A673 (cell line): ENCODE measurements at regions not wholly inside any gene's neighbourhood (a gene's known extent, or its start where the extent isn't known, plus 50 kb on each side); places are given as distances from the start of the nearest gene placed in this dataset.

Experiments used
- BruUV-seq: library from RNA; stranded (reverse); fragments of 400-500 nt; replicated peaks from 2 replicates; lab custom pipeline; 2021; lab: Mats Ljungman, UMichigan
- CTCF ChIA-PET: fragments of 300-600 bp; sonication (Branson Sonifier 250); formaldehyde crosslinking; loops from one replicate; lab custom pipeline; 2022; ENCODE audit warnings: antibody characterized with exemption; lab: Charles Lee
- POLR2A ChIA-PET: fragments of 300-600 bp; sonication (Branson Sonifier 250); formaldehyde crosslinking; loops from one replicate; lab custom pipeline; 2022; ENCODE audit warnings: antibody characterized with exemption; ENCODE audit not compliant: low non-redundant PET; lab: Charles Lee
- DNase-seq: peaks from one replicate; pipeline ENCODE4 v3.0.0-alpha.2; 2015; ENCODE audit warnings: low spot score
- H3K27ac ChIP-seq: fragments of 200-600 bp; sonication (generic); 2 replicates; pipeline ENCODE4 v1.5.1; 2016; ENCODE audit warnings: mixed run types, low read depth, mild to moderate bottlenecking, mixed read lengths, antibody characterized with exemption, low read length; ENCODE audit not compliant: poor library complexity, severe bottlenecking
- H3K27me3 ChIP-seq: fragments of 200-600 bp; sonication (generic); replicated peaks from 2 replicates; pipeline ENCODE4 v1.6.1; 2017; ENCODE audit warnings: mixed run types, low read depth, mild to moderate bottlenecking, mixed read lengths, antibody characterized with exemption, low read length; ENCODE audit not compliant: insufficient read depth, poor library complexity
- H3K36me3 ChIP-seq: fragments of 200-600 bp; sonication (generic); 2 replicates; pipeline ENCODE4 v1.6.1; 2016; ENCODE audit warnings: mixed run types, mild to moderate bottlenecking, mixed read lengths, antibody characterized with exemption, low read length; ENCODE audit not compliant: insufficient read depth, poor library complexity, severe bottlenecking
- H3K4me1 ChIP-seq: fragments of 200-600 bp; sonication (generic); 2 replicates; pipeline ENCODE4 v1.6.1; 2017; ENCODE audit warnings: mixed run types, mild to moderate bottlenecking, mixed read lengths, antibody characterized with exemption, low read length; ENCODE audit not compliant: insufficient read depth, poor library complexity, severe bottlenecking
- H3K4me3 ChIP-seq: fragments of 200-600 bp; sonication (generic); 2 replicates; pipeline ENCODE4 v1.5.1; 2016; ENCODE audit warnings: low read depth, mixed run types, mild to moderate bottlenecking, mixed read lengths, low read length; ENCODE audit not compliant: poor library complexity, severe bottlenecking
- H3K9me3 ChIP-seq: fragments of 200-600 bp; sonication (generic); 2 replicates; pipeline ENCODE4 v1.6.1; 2016; ENCODE audit warnings: mixed run types, low read depth, mild to moderate bottlenecking, mixed read lengths, antibody characterized with exemption, low read length; ENCODE audit not compliant: poor library complexity, severe bottlenecking
- EZH2 ChIP-seq: fragments of 200-600 bp; sonication (generic); IDR thresholded peaks from 2 replicates; pipeline ENCODE4 v1.6.1; 2017; ENCODE audit warnings: borderline replicate concordance, low read depth, mild to moderate bottlenecking, mixed read lengths, antibody characterized with exemption, low read length; ENCODE audit not compliant: poor library complexity, severe bottlenecking
- intact Hi-C: fragments of 100-400 bp; cut with micrococcal nuclease; formaldehyde crosslinking; loops from one replicate; pipeline ENCODE4 v1.10.0; 2022; ENCODE audit not compliant: unreplicated experiment
- TF ChIP-seq, protein P1 (sequence below): fragments of 300-800, 200-600 bp; sonication (generic); conservative IDR thresholded peaks from 2 replicates; pipeline ENCODE4 v1.5.1; 2017; ENCODE audit warnings: low read depth, mild to moderate bottlenecking, antibody characterized with exemption, low read length, moderate library complexity, mixed read lengths

DNA sequence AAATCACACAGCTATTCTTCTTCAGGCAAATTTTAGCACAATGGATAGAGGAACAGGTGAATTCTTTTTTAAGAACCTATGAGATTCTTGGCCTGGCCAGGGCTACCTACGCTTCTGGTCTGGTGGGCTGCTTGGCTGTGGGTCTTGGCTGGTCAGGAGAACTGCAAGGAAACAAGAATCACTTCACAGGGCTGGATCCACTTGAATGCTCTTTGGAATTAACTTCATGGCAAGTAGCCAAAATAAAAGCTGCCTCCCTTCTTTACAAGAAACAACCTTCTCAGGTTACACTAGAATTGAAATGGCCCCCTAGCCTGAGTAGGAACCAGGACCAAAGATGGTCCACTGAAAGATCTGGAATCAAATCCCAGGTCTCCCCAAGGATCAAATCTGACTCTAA lies 519.1 kb downstream of the IQCM start:
- peak; percentile 65 for DNase-seq
- no peak for TF ChIP-seq EZH2
- TF ChIP-seq, protein P1, sequence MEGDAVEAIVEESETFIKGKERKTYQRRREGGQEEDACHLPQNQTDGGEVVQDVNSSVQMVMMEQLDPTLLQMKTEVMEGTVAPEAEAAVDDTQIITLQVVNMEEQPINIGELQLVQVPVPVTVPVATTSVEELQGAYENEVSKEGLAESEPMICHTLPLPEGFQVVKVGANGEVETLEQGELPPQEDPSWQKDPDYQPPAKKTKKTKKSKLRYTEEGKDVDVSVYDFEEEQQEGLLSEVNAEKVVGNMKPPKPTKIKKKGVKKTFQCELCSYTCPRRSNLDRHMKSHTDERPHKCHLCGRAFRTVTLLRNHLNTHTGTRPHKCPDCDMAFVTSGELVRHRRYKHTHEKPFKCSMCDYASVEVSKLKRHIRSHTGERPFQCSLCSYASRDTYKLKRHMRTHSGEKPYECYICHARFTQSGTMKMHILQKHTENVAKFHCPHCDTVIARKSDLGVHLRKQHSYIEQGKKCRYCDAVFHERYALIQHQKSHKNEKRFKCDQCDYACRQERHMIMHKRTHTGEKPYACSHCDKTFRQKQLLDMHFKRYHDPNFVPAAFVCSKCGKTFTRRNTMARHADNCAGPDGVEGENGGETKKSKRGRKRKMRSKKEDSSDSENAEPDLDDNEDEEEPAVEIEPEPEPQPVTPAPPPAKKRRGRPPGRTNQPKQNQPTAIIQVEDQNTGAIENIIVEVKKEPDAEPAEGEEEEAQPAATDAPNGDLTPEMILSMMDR, result no peak
- Histone ChIP-seq H3K27me3 (no peaks in the 10 kb centered on the region), H3K4me3 (no peak overlapping the region), H3K36me3 (no peaks in the 10 kb centered on the region), H3K27ac (no peak overlapping the region), H3K4me1 (peaks cover 18% of the 10 kb centered on the region), H3K9me3 (no peaks in the 10 kb centered on the region)
- intact Hi-C loops, result no loop called here
- no TSS peak for BruUV-seq
- ChIA-PET CTCF (no interaction called here), POLR2A (interaction anchor here (0.6 kb wide), 1 partner anchor 1148 kb away, joined by 3 read pairs; no protein-coding TSS in a partner anchor)

DNA sequence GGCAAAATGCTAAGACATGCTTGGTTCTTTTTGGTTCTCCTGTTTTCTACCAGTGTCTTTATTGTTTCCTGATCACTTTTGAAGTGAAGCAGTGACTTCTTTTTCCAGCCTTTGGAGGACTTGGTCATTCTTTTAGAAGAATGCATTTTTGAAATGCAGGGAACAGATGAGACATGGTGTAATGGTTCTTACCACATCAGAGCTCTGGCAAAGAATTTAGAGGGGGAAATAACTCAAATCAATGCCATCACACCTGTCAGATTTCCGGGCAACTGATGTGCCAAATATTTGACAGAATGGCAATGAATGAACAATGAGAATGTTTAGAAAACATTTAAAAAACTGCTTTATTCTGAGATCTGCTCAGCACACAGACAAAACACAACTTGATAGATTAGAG lies 519.6 kb downstream of the IQCM start:
- ChIA-PET POLR2A (interaction anchor here (0.6 kb wide), 1 partner anchor 1148 kb away, joined by 3 read pairs; no protein-coding TSS in a partner anchor), CTCF (no interaction called here)
- intact Hi-C loops, result no loop called here
- no peak overlapping the region for H3K4me3 ChIP-seq
- no peak for DNase-seq
- H3K27me3 ChIP-seq, result no peaks in the 10 kb centered on the region
- no peaks in the 10 kb centered on the region for H3K36me3 ChIP-seq
- TF ChIP-seq, protein P1, result no peak
- peaks cover 18% of the 10 kb centered on the region for H3K4me1 ChIP-seq
- H3K9me3 ChIP-seq, result no peaks in the 10 kb centered on the region
- no peak overlapping the region for H3K27ac ChIP-seq
- BruUV-seq, result no TSS peak

DNA sequence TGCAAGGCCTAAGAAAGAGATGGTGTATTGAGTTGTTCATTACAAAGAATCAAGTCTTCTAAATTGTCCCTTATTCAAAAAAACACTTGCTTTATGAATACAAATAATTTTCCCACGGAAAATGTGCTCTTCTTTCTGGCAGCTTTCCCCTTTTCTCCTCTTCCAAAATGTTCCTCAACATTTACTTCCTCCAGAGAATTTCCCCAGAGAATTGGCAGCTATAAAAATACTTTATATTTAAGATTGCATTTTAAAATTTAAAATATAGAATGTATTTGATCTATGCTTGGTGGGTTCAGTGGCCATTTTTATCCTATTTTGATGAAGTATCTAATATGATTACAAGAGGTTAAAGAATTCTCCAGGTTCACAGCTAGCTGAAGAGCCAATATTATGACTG lies 521.0 kb downstream of the IQCM start:
- BruUV-seq, result no TSS peak
- H3K4me1 ChIP-seq, result peaks cover 18% of the 10 kb centered on the region
- no peak overlapping the region for H3K27ac ChIP-seq
- no peak overlapping the region for H3K4me3 ChIP-seq
- DNase-seq, result no peak
- ChIA-PET POLR2A (no interaction called here), CTCF (no interaction called here)
- intact Hi-C loops, result no loop called here
- no peaks in the 10 kb centered on the region for H3K27me3 ChIP-seq
- no peaks in the 10 kb centered on the region for H3K9me3 ChIP-seq
- TF ChIP-seq, protein P1, result no peak
- no peak for TF ChIP-seq EZH2
- H3K36me3 ChIP-seq, result no peaks in the 10 kb centered on the region
